H1 (cell line): ENCODE measurements at regions not wholly inside any gene's neighbourhood (a gene's known extent, or its start where the extent isn't known, plus 50 kb on each side); places are given as distances from the start of the nearest gene placed in this dataset.

Experiments used
- ASH2L ChIP-seq: fragments of 200-600, 300-600 bp; sonication (generic); IDR thresholded peaks from one replicate; pipeline ENCODE4 v1.7.1; 2017; ENCODE audit warnings: low read length
- CHD1 ChIP-seq: IDR thresholded peaks from 2 replicates; pipeline ENCODE4 v1.6.1; 2012; ENCODE audit warnings: low read depth, low read length, improper control_type of control experiment
- CREB1 ChIP-seq: IDR thresholded peaks from 2 replicates; pipeline ENCODE4 v1.6.1; 2012; ENCODE audit warnings: inconsistent platforms
- EP300 ChIP-seq, 2 experiments: IDR thresholded peaks; 1 replicate in 1 of 2; 2 replicates in 1 of 2; pipeline ENCODE4 v1.6.1; 2011 to 2012; ENCODE audit warnings: low read depth in 2 of 2, low read length in 2 of 2, mild to moderate bottlenecking in 2 of 2, borderline replicate concordance in 1 of 2, inconsistent platforms in 1 of 2, moderate library complexity in 1 of 2
- EZH2 ChIP-seq: fragments of 200-600 bp; sonication (generic); IDR thresholded peaks from 2 replicates; pipeline ENCODE4 v1.7.1; 2012; ENCODE audit warnings: low read depth, mild to moderate bottlenecking, moderate library complexity, low read length, inconsistent platforms; ENCODE audit not compliant: severe bottlenecking
- GABPA ChIP-seq: IDR thresholded peaks from 2 replicates; pipeline ENCODE4 v1.6.1; 2011; ENCODE audit warnings: mild to moderate bottlenecking, low read length, moderate library complexity, borderline replicate concordance; ENCODE audit not compliant: insufficient read depth
- JUN ChIP-seq: IDR thresholded peaks from 2 replicates; pipeline ENCODE4 v1.6.1; 2011; ENCODE audit warnings: low read depth, mild to moderate bottlenecking, improper control_type of control experiment, low read length
- MAFK ChIP-seq: IDR thresholded peaks from 2 replicates; pipeline ENCODE4 v1.6.1; 2012; ENCODE audit warnings: low read depth, mild to moderate bottlenecking, improper control_type of control experiment, low read length
- POLR2A ChIP-seq, 2 experiments: IDR thresholded peaks; 1 replicate in 1 of 2; 2 replicates in 1 of 2; pipeline ENCODE4 v1.6.1; 2011; ENCODE audit warnings: low read depth in 2 of 2, low read length in 2 of 2, mild to moderate bottlenecking in 2 of 2; ENCODE audit errors: control extremely low read depth in 1 of 2
- YY1 ChIP-seq: IDR thresholded peaks from 2 replicates; pipeline ENCODE4 v1.6.1; 2011; ENCODE audit warnings: low read depth, mild to moderate bottlenecking, low read length
- TF ChIP-seq, protein P1 (sequence below), 3 experiments: IDR thresholded peaks; 1 replicate in 2 of 3; 2 replicates in 1 of 3; pipeline versions ENCODE4 v1.5.1 to v1.6.1; 2011; ENCODE audit warnings: low read length in 3 of 3, mild to moderate bottlenecking in 3 of 3, inconsistent platforms in 2 of 3, low read depth in 1 of 3, moderate library complexity in 1 of 3; ENCODE audit not compliant: insufficient read depth in 1 of 3; ENCODE audit errors: control extremely low read depth in 1 of 3
- TF ChIP-seq, protein P2 (sequence below): IDR thresholded peaks from 2 replicates; pipeline ENCODE4 v1.6.1; 2012; ENCODE audit warnings: inconsistent platforms

DNA sequence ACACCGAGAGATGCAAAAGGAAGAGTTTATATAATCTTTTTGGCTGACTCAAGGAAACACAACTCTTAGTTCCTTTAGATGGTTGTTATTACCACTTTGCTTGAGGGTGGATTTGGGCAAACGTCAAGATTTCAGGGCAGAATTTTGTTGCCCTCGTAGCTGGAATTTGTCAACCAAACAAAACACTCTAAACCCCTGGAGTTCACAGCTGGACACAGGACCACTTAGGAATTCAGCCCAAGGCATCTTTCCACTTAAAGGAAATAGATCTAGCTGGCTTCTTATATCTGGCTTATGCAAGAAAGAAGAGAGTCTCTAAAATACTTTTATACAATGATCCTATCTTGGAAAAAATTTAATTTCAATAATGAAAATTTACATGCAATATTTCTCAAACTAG is 237.8 kb upstream of the LRIG3 start:
- TF ChIP-seq EZH2 (no peak), POLR2A (IDR thresholded peaks at IDR 0.05; ENCODE audit: control extremely low read depth in 1 of 2, low read depth in 2 of 2, low read length in 2 of 2) (no peak), ASH2L (no peak), EP300 (IDR thresholded peaks at IDR 0.05; ENCODE audit: borderline replicate concordance in 1 of 2, low read depth in 2 of 2, low read length in 2 of 2) (no peak), GABPA (no peak), CHD1 (no peak), YY1 (no peak), CREB1 (no peak), JUN (no peak), MAFK (no peak)
- TF ChIP-seq, protein P1, sequence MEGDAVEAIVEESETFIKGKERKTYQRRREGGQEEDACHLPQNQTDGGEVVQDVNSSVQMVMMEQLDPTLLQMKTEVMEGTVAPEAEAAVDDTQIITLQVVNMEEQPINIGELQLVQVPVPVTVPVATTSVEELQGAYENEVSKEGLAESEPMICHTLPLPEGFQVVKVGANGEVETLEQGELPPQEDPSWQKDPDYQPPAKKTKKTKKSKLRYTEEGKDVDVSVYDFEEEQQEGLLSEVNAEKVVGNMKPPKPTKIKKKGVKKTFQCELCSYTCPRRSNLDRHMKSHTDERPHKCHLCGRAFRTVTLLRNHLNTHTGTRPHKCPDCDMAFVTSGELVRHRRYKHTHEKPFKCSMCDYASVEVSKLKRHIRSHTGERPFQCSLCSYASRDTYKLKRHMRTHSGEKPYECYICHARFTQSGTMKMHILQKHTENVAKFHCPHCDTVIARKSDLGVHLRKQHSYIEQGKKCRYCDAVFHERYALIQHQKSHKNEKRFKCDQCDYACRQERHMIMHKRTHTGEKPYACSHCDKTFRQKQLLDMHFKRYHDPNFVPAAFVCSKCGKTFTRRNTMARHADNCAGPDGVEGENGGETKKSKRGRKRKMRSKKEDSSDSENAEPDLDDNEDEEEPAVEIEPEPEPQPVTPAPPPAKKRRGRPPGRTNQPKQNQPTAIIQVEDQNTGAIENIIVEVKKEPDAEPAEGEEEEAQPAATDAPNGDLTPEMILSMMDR (IDR thresholded peaks at IDR 0.05; ENCODE audit: control extremely low read depth in 1 of 3, insufficient read depth in 1 of 3, low read depth in 1 of 3, low read length in 3 of 3) = no peak
- TF ChIP-seq, protein P2, sequence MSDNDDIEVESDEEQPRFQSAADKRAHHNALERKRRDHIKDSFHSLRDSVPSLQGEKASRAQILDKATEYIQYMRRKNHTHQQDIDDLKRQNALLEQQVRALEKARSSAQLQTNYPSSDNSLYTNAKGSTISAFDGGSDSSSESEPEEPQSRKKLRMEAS = no peak
